ENCODE measurements at regions not wholly inside any gene's neighbourhood (a gene's known extent, or its start where the extent isn't known, plus 50 kb on each side); places are given as distances from the start of the nearest gene placed in this dataset.
"Not testable (repeated sequence)": the region's sequence is repeated elsewhere in the genome, so short reads cannot be mapped to it uniquely, and the experiment has no call there.

GRCh38 chr10:38315090-38315805, 221.1 kb downstream of the ZNF37A start:
- H3K27me3 Mint-ChIP-seq (ENCODE audit: insufficient read depth); H3K36me3 Mint-ChIP-seq (ENCODE audit: low read depth); H3K4me1 Mint-ChIP-seq (ENCODE audit: low read depth); H3K27ac Mint-ChIP-seq; H3K4me3 Mint-ChIP-seq; DNase-seq (ENCODE audit: low spot score); intact Hi-C loops (cut with micrococcal nuclease); H3K9me3 Mint-ChIP-seq: not testable (repeated sequence)

GRCh38 chr10:38321393-38321792, 227.3 kb downstream of the ZNF37A start:
- intact Hi-C loops (cut with micrococcal nuclease); H3K4me1 Mint-ChIP-seq (ENCODE audit: low read depth); H3K4me3 Mint-ChIP-seq: not testable (repeated sequence)

GRCh38 chr10:38330306-38330705, 236.2 kb downstream of the ZNF37A start:
- DNase-seq (ENCODE audit: low spot score); H3K36me3 Mint-ChIP-seq (ENCODE audit: low read depth); H3K4me1 Mint-ChIP-seq (ENCODE audit: low read depth); H3K27me3 Mint-ChIP-seq (ENCODE audit: insufficient read depth); H3K27ac Mint-ChIP-seq; H3K9me3 Mint-ChIP-seq; H3K4me3 Mint-ChIP-seq; intact Hi-C loops (cut with micrococcal nuclease): not testable (repeated sequence)

More at GRCh38 chr10:38321393-38321792, 227.3 kb downstream of the ZNF37A start:
- not testable (repeated sequence) for DNase-seq (ENCODE audit: low spot score); H3K27ac Mint-ChIP-seq; H3K9me3 Mint-ChIP-seq; H3K36me3 Mint-ChIP-seq (ENCODE audit: low read depth); H3K27me3 Mint-ChIP-seq (ENCODE audit: insufficient read depth)

- H3K36me3 Mint-ChIP-seq (ENCODE audit: low read depth); H3K27ac Mint-ChIP-seq; DNase-seq (ENCODE audit: low spot score); H3K27me3 Mint-ChIP-seq (ENCODE audit: insufficient read depth); intact Hi-C loops (cut with micrococcal nuclease); H3K4me1 Mint-ChIP-seq (ENCODE audit: low read depth); H3K4me3 Mint-ChIP-seq; H3K9me3 Mint-ChIP-seq: not testable (repeated sequence)
Measured at GRCh38 chr10:38331106-38331505, 237.0 kb downstream of the ZNF37A start.

- H3K9me3 Mint-ChIP-seq; H3K36me3 Mint-ChIP-seq (ENCODE audit: low read depth); H3K27me3 Mint-ChIP-seq (ENCODE audit: insufficient read depth); intact Hi-C loops (cut with micrococcal nuclease); H3K4me3 Mint-ChIP-seq; H3K27ac Mint-ChIP-seq; DNase-seq (ENCODE audit: low spot score); H3K4me1 Mint-ChIP-seq (ENCODE audit: low read depth): not testable (repeated sequence)
Measured at GRCh38 chr10:38333699-38334098, 239.6 kb downstream of the ZNF37A start.

GRCh38 chr10:38350645-38351044, 256.5 kb downstream of the ZNF37A start:
- not testable (repeated sequence) for H3K27me3 Mint-ChIP-seq (ENCODE audit: insufficient read depth); H3K9me3 Mint-ChIP-seq; H3K27ac Mint-ChIP-seq; DNase-seq (ENCODE audit: low spot score); H3K4me3 Mint-ChIP-seq; H3K4me1 Mint-ChIP-seq (ENCODE audit: low read depth); H3K36me3 Mint-ChIP-seq (ENCODE audit: low read depth)
- intact Hi-C loops (cut with micrococcal nuclease): loop anchor here (10.0 kb wide), 1 partner anchor 256 kb away; the partner anchor contains the start of gene ZNF37A

GRCh38 chr10:38354410-38354809, 260.3 kb downstream of the ZNF37A start:
- not testable (repeated sequence) for DNase-seq (ENCODE audit: low spot score); H3K4me1 Mint-ChIP-seq (ENCODE audit: low read depth); H3K27me3 Mint-ChIP-seq (ENCODE audit: insufficient read depth); H3K36me3 Mint-ChIP-seq (ENCODE audit: low read depth); H3K4me3 Mint-ChIP-seq; H3K27ac Mint-ChIP-seq; H3K9me3 Mint-ChIP-seq
- intact Hi-C loops (cut with micrococcal nuclease): loop anchor here (10.0 kb wide), 1 partner anchor 260 kb away; the partner anchor contains the start of gene ZNF37A

GRCh38 chr10:38355911-38356526, 261.9 kb downstream of the ZNF37A start:
- not testable (repeated sequence) for H3K27me3 Mint-ChIP-seq (ENCODE audit: insufficient read depth); H3K9me3 Mint-ChIP-seq; H3K36me3 Mint-ChIP-seq (ENCODE audit: low read depth); H3K4me1 Mint-ChIP-seq (ENCODE audit: low read depth)
- H3K27ac Mint-ChIP-seq: peak overlapping the region; percentile 98
- peak; percentile 77 for DNase-seq (ENCODE audit: low spot score)
- intact Hi-C loops (cut with micrococcal nuclease): loop anchor here (5.0 to 10.0 kb wide), 3 partner anchors 261 to 499 kb away; partner anchors contain the start of genes ZNF248, ZNF25 and ZNF37A
- peak overlapping the region; percentile 95 for H3K4me3 Mint-ChIP-seq

GRCh38 chr10:38356527-38356926, 262.4 kb downstream of the ZNF37A start:
- not testable (repeated sequence) for H3K9me3 Mint-ChIP-seq; H3K4me1 Mint-ChIP-seq (ENCODE audit: low read depth); H3K27me3 Mint-ChIP-seq (ENCODE audit: insufficient read depth); DNase-seq (ENCODE audit: low spot score); H3K36me3 Mint-ChIP-seq (ENCODE audit: low read depth)
- peak overlapping the region; percentile 95 for H3K4me3 Mint-ChIP-seq
- H3K27ac Mint-ChIP-seq: peak overlapping the region; percentile 98
- intact Hi-C loops (cut with micrococcal nuclease): loop anchor here (5.0 to 10.0 kb wide), 3 partner anchors 262 to 499 kb away; partner anchors contain the start of genes ZNF248, ZNF25 and ZNF37A

GRCh38 chr10:38362514-38362913, 268.4 kb downstream of the ZNF37A start:
- intact Hi-C loops (cut with micrococcal nuclease): loop anchor here (5.0 kb wide), 1 partner anchor 40 kb away; no protein-coding TSS in a partner anchor
- peaks cover 16% of the 10 kb centered on the region for H3K4me1 Mint-ChIP-seq (ENCODE audit: low read depth)
- H3K27me3 Mint-ChIP-seq (ENCODE audit: insufficient read depth); H3K4me3 Mint-ChIP-seq; DNase-seq (ENCODE audit: low spot score); H3K9me3 Mint-ChIP-seq; H3K27ac Mint-ChIP-seq: not testable (repeated sequence)
- H3K36me3 Mint-ChIP-seq (ENCODE audit: low read depth): peaks cover 21% of the 10 kb centered on the region

GRCh38 chr10:38364073-38364472, 269.9 kb downstream of the ZNF37A start:
- not testable (repeated sequence) for H3K27me3 Mint-ChIP-seq (ENCODE audit: insufficient read depth); H3K27ac Mint-ChIP-seq; H3K4me1 Mint-ChIP-seq (ENCODE audit: low read depth); DNase-seq (ENCODE audit: low spot score); H3K4me3 Mint-ChIP-seq; H3K9me3 Mint-ChIP-seq
- peaks cover 25% of the 10 kb centered on the region for H3K36me3 Mint-ChIP-seq (ENCODE audit: low read depth)
- intact Hi-C loops (cut with micrococcal nuclease): loop anchor here (5.0 kb wide), 1 partner anchor 38 kb away; no protein-coding TSS in a partner anchor

GRCh38 chr10:38365917-38366316, 271.8 kb downstream of the ZNF37A start:
- H3K4me3 Mint-ChIP-seq; H3K9me3 Mint-ChIP-seq; intact Hi-C loops (cut with micrococcal nuclease); H3K27ac Mint-ChIP-seq; H3K4me1 Mint-ChIP-seq (ENCODE audit: low read depth); H3K27me3 Mint-ChIP-seq (ENCODE audit: insufficient read depth): not testable (repeated sequence)
- peaks cover 27% of the 10 kb centered on the region for H3K36me3 Mint-ChIP-seq (ENCODE audit: low read depth)
- DNase-seq (ENCODE audit: low spot score): peak; percentile 4

- DNase-seq (ENCODE audit: low spot score); intact Hi-C loops (cut with micrococcal nuclease); H3K4me3 Mint-ChIP-seq; H3K9me3 Mint-ChIP-seq; H3K27me3 Mint-ChIP-seq (ENCODE audit: insufficient read depth); H3K36me3 Mint-ChIP-seq (ENCODE audit: low read depth); H3K27ac Mint-ChIP-seq; H3K4me1 Mint-ChIP-seq (ENCODE audit: low read depth): not testable (repeated sequence)
Measured at GRCh38 chr10:38383800-38384199, 289.7 kb downstream of the ZNF37A start.
